ENCODE measurements at regions not wholly inside any gene's neighbourhood (a gene's known extent, or its start where the extent isn't known, plus 50 kb on each side); places are given as distances from the start of the nearest gene placed in this dataset.

DNA sequence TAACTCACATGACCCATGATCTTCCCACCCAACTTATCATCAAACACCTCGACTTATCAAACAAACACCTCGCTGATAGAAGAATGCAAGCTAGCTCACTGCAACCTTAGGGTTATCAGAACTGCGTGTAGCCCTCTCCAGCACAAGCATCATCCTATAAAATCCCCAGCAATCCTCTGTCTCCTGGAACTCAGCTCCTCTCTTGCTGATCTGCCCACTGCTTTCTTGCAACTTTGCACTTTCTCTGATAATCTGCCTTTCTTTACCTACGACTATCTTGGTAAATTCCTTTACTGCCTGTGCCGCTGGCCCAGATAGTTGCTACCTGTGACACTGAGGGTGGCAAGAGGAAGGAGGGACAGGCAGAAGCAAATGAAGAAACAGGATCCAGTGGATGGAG is 210.9 kb downstream of the ACTR3B start:
- dilution Hi-C loops (cut with HindIII; ENCODE audit: low sequenced_read_pairs, unreplicated experiment): no loop called here
- Histone ChIP-seq H3K9me3 (ENCODE audit: control insufficient read depth, insufficient read depth, low read length) (peaks cover 25% of the 10 kb centered on the region), H3K14ac (replicated peaks; ENCODE audit: low read depth, low read length) (no peak overlapping the region), H3K18ac (ENCODE audit: low read depth, low read length) (no peak overlapping the region), H3K4me1 (ENCODE audit: control insufficient read depth, insufficient read depth, low read length) (no peaks in the 10 kb centered on the region), H2AK5ac (ENCODE audit: low read depth, low read length) (no peak overlapping the region), H3K56ac (ENCODE audit: extremely low read depth, insufficient read depth, low read length) (no peak overlapping the region), H3K36me3 (ENCODE audit: control insufficient read depth, insufficient read depth, low read length) (no peaks in the 10 kb centered on the region), H4K5ac (ENCODE audit: low read depth, low read length) (no peak overlapping the region), H3K9ac (ENCODE audit: low read depth, low read length) (no peak overlapping the region), H2BK15ac (ENCODE audit: low read depth, low read length) (no peak overlapping the region), H2AFZ (replicated peaks; ENCODE audit: low read length, poor library complexity) (no peak overlapping the region), H2BK120ac (ENCODE audit: low read depth, low read length) (no peak overlapping the region), H3K9me1 (ENCODE audit: insufficient read depth, low read length) (no peaks in the 10 kb centered on the region), H3K4me3 (ENCODE audit: insufficient read depth, low read depth, low read length) (no peak overlapping the region), H3K4ac (ENCODE audit: low read depth, low read length) (no peak overlapping the region), H2BK20ac (ENCODE audit: low read depth, low read length) (no peak overlapping the region), H4K8ac (ENCODE audit: low read depth in 2 of 2, low read length in 2 of 2) (no peak overlapping the region), H3K27me3 (ENCODE audit: control insufficient read depth, insufficient read depth, low read length) (no peaks in the 10 kb centered on the region), H4K20me1 (ENCODE audit: insufficient read depth, low read length) (no peaks in the 10 kb centered on the region), H2AK9ac (replicated peaks; ENCODE audit: low read depth, low read length, poor library complexity) (no peak overlapping the region), H3K4me2 (ENCODE audit: low read depth, low read length) (no peak overlapping the region), H3K23ac (ENCODE audit: low read depth, low read length) (no peak overlapping the region), H3K27ac (ENCODE audit: insufficient read depth, low read length) (no peak overlapping the region), H4K91ac (ENCODE audit: insufficient read depth, low read depth, low read length) (no peak overlapping the region), H3K79me1 (ENCODE audit: low read depth in 1 of 2, low read length in 2 of 2) (no peaks in the 10 kb centered on the region), H2BK5ac (ENCODE audit: low read depth, low read length, poor library complexity, severe bottlenecking) (no peak overlapping the region)
- no TSS peak for BruUV-seq (replicated peaks)
- ATAC-seq (ENCODE audit: low read depth) (no peak), DNase-seq (no peak)
- POLR2A ChIA-PET (ENCODE audit: unreplicated experiment): no interaction called here
- intact Hi-C loops (cut with micrococcal nuclease): no loop called here
- in situ Hi-C loops (cut with MboI; ENCODE audit: low sequenced_read_pairs): no loop called here
- CTCF ChIA-PET: no interaction called here
- no peak for TF ChIP-seq SMC3 (IDR thresholded peaks at IDR 0.05; ENCODE audit: low read depth, low read length)
- TF ChIP-seq, protein P1, sequence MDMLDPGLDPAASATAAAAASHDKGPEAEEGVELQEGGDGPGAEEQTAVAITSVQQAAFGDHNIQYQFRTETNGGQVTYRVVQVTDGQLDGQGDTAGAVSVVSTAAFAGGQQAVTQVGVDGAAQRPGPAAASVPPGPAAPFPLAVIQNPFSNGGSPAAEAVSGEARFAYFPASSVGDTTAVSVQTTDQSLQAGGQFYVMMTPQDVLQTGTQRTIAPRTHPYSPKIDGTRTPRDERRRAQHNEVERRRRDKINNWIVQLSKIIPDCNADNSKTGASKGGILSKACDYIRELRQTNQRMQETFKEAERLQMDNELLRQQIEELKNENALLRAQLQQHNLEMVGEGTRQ (IDR thresholded peaks at IDR 0.05; ENCODE audit: low read depth, low read length): no peak
- TF ChIP-seq NFE2L2 (IDR thresholded peaks at IDR 0.05; ENCODE audit: low read depth, low read length): no peak
- 0% methylated on average over 3 of the region's 5 CpGs; no CpG with 5 or more reads in 1 of the 2 experiments for WGBS, 2 experiments (ENCODE audit: extremely low coverage in 2 of 2, insufficient read length in 1 of 2)
